DMS153 treated with DMSO at 0.1 percent for 48 hours (cell line): ENCODE measurements at regions not wholly inside any gene's neighbourhood (a gene's known extent, or its start where the extent isn't known, plus 50 kb on each side); places are given as distances from the start of the nearest gene placed in this dataset.

ENCODE experiments used
- DNase-seq: peaks from one replicate; lab custom pipeline; 2025; ENCODE audit not compliant: unreplicated experiment; lab: John Stamatoyannopoulos, UW

DNA sequence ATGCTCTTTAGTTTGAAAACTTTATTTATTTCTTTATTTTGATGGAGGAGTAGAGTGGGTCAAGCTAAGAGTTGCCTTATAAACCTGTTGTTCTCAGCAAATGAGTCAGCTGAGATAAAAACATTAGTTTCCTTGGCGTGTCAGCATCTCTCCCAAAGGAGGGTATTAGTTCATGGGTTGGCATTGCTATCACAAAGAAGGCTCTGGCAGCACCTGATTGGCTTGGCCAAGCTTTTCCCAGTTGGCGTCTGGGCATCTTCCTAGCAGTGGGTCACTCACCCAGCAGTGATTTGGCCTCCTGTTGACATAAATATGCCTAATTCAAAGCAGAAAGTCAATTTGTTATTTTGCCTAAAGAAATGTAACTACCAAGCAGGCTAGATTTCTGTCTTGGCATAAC, 200.7 kb upstream of the TNP1 start:
- DNase-seq, result no peak

GRCh38 chr2:217058791-217059755, 199.2 kb upstream of the TNP1 start:
- DNase-seq, result peak; percentile 19

DNA sequence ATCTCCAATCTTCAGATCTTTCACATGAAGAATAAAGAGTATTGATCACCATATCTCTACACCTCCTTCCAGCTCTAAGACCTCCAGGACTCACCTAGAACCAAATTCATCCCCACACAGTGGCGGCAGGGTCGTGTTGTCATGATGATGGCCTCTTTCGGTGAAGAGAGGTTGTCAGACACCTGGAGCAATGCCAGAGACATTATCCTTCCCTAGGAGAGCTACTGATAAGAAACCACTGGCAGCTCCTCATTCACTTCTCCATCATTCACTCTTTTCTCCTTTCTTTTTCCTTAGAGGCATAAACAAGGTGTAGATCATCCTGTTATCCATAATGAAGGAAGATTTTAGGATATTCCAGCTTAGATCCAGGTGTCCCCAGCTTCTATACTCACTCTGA, 197.9 kb upstream of the TNP1 start:
- DNase-seq, result no peak

- no peak for DNase-seq
Observed at GRCh38 chr2:217055624-217056023, 195.8 kb upstream of the TNP1 start.

DNA sequence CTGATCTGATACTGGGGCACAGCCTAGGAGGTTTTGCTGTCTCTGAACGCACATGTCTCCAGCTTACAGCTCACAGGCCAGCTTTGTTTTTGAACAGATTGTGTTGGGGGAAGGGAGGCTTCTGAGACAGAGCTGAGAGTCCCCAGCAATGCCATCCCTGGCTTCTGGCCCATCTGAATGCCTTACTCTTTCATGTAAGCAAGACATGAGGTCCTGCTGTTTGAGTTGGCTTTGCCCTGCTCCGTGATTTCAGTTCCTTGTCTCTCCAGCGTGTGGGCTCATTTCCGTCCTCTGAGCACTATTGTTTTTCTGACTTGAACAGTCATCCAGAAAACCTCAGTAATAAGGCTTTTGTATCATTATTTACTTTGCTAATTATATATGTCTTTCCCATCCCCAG, 194.9 kb upstream of the TNP1 start:
- DNase-seq, result peak; percentile 68

DNA sequence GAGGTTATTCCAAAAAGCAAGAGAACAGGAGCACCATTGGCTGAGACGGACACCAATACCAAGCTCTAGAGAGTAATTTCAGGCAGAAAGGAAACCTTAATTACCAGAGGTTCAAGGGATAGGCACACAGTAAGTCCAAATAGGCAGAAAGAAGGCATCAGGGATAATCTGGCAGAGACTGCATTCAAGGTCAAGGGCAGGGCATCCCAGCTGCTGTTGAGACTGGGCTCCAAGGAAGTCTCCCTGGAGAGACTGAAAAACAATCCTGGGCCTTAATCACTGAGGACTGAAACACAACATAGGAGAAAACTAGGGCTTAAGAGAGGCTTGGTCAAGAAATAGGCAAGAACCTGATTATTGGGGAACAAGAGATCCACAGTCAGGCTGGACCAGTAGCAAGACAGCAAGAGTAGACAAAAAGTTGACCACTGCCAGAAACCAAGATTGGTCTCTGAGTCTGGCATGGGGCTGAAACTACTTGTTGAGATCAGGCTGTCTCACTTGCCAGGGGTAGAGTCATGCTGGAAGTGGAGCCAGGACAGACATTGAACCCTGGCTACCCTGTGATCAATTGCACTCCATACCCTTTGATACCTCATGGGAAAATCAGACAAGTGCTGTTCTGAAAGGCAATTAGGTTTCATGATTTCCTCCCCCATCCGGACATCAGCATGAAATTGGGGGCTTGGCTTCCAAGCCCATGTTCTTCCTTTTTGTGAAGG, 193.2 kb upstream of the TNP1 start:
- DNase-seq, result no peak

- no peak for DNase-seq
Observed at GRCh38 chr2:217051416-217051815, 191.6 kb upstream of the TNP1 start.

GRCh38 chr2:217049956-217050355, 190.1 kb upstream of the TNP1 start:
- DNase-seq, result no peak

- DNase-seq, result no peak
Observed at GRCh38 chr2:217049422-217049821, 189.6 kb upstream of the TNP1 start.

DNA sequence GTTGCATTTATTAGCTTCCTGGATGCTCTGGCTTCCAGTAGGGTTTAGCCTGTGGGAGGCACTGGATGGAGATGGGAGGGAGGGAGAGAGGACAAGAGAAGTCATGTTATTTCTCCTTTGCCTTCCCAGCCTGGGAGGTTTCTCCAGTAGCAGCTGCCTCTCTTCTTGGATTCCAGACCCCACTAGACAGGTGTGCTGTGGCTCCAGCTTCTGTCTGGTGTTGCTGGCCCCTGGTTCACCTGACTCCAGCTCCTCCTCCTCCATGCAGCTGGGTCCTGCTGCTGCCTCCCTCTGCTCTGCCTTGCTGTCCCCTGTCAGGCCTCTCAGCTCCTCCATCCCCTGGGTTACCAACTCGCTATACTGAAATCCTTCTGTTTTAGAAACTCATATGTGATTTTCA, 188.9 kb upstream of the TNP1 start:
- DNase-seq, result no peak

DNA sequence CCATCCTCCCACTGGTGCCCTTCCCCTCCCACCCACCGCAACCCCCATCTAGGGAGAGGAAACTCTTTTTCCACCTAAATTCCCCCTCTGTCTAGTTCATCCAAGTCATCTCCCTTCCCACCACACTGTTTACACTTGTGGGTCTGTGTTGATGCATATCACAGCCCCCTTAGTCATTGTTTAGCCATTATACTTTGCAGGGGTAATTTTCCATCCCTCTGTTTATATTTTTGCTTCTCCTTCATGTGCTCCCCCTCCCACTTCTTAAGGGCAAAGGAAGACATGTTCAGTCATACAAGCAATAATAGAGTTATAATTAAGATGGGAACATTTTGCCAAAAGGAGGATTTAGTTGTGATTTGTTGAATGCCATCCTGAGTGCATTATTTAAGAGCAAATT, 187.8 kb upstream of the TNP1 start:
- DNase-seq, result no peak

- no peak for DNase-seq
Observed at GRCh38 chr2:217047209-217047608, 187.3 kb upstream of the TNP1 start.

- no peak for DNase-seq
Observed at GRCh38 chr2:217045700-217046475, 186.0 kb upstream of the TNP1 start.

GRCh38 chr2:217040099-217040498, 180.2 kb upstream of the TNP1 start:
- DNase-seq, result no peak

DNA sequence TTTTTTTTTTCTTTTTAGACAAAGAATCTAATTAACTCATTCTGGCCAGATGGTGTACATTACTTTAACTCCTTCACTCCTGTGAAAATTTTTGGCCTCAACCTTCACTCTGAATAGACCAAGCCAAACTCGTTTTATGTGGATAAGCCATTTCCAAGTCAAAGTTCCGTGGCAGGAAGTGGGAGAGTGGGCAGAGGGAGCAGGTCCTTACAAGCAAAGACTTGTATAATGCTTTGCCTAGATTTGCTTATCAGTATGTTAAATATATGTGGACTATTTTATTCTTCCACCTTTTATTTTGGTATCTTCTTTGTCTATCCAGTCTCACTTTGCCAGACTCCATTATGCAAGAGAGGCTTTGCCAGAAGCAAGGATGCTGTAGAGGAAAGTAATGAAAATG, 178.1 kb upstream of the TNP1 start:
- no peak for DNase-seq

GRCh38 chr2:217037353-217037752, 177.5 kb upstream of the TNP1 start:
- no peak for DNase-seq

DNA sequence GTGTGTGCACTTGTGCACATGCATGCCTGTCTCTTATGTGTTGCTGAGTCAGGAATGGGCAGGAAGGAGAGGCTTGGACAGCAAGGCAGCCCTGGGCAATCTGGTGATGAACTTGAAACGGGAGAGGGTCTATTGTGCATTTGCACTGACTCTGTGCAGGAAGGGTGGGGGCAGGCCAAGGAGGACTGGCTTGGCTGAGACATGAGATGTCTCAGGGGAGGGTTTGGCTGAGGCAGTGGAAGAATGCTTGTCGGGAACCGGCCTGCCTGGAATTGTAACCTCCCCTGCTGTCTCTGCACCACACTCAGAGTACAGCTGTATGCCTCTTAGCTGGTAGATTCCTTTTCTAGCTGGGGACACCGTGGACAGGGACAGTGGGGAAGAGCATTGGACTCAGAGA, 176.1 kb upstream of the TNP1 start:
- no peak for DNase-seq

GRCh38 chr2:217033186-217033585, 173.3 kb upstream of the TNP1 start:
- no peak for DNase-seq

DNA sequence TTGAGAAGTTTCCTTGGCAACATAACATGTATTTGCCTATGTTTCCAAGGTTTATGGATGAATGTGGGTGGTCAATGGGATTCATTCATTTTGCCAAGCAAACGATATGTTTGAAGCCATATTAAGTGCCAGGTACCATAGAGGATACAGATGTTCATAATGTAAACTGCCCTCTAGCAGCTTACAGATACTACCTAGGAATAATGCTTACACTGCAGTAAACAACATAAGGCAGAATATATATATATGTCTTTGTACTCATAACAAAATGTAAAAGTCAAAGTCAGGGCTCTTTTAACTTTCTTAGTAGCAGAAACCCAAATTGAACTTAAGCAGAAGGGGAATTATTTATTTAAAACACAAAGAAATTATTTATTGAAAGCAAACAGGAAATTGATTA, 171.6 kb upstream of the TNP1 start:
- DNase-seq, result no peak

- no peak for DNase-seq
Observed at GRCh38 chr2:217030081-217030480, 170.2 kb upstream of the TNP1 start.

GRCh38 chr2:217028128-217028527, 168.3 kb upstream of the TNP1 start:
- no peak for DNase-seq

GRCh38 chr2:217027414-217027813, 167.6 kb upstream of the TNP1 start:
- no peak for DNase-seq
